ENCODE measurements at regions not wholly inside any gene's neighbourhood (a gene's known extent, or its start where the extent isn't known, plus 50 kb on each side); places are given as distances from the start of the nearest gene placed in this dataset.
"Not testable (repeated sequence)": the region's sequence is repeated elsewhere in the genome, so short reads cannot be mapped to it uniquely, and the experiment has no call there.

- no peak for TF ChIP-seq CTCF (IDR thresholded peaks at IDR 0.05)
- no peak for TF ChIP-seq ZFX (IDR thresholded peaks at IDR 0.05; ENCODE audit: borderline replicate concordance)
- no peak overlapping the region for H3K27ac ChIP-seq
Measured at GRCh38 chr14:83171761-83172160, 1638.1 kb upstream of the SEL1L start.

- H3K27ac ChIP-seq = no peak overlapping the region
- no peak for TF ChIP-seq CTCF (IDR thresholded peaks at IDR 0.05)
- TF ChIP-seq ZFX (IDR thresholded peaks at IDR 0.05; ENCODE audit: borderline replicate concordance) = no peak
Measured at GRCh38 chr14:83172363-83172762, 1638.7 kb upstream of the SEL1L start.

GRCh38 chr14:83173687-83174086 is 1640.0 kb upstream of the SEL1L start:
- TF ChIP-seq CTCF (IDR thresholded peaks at IDR 0.05) (no peak), ZFX (IDR thresholded peaks at IDR 0.05; ENCODE audit: borderline replicate concordance) (no peak)

GRCh38 chr14:83184531-83184930 is 1650.9 kb upstream of the SEL1L start:
- TF ChIP-seq CTCF (IDR thresholded peaks at IDR 0.05) (no peak), ZFX (IDR thresholded peaks at IDR 0.05; ENCODE audit: borderline replicate concordance) (no peak)
- no peak overlapping the region for H3K27ac ChIP-seq

More at GRCh38 chr14:83173687-83174086, 1640.0 kb upstream of the SEL1L start:
- no peak overlapping the region for H3K27ac ChIP-seq

GRCh38 chr14:83188311-83188710 is 1654.7 kb upstream of the SEL1L start:
- not testable (repeated sequence) for H3K27ac ChIP-seq

DNA sequence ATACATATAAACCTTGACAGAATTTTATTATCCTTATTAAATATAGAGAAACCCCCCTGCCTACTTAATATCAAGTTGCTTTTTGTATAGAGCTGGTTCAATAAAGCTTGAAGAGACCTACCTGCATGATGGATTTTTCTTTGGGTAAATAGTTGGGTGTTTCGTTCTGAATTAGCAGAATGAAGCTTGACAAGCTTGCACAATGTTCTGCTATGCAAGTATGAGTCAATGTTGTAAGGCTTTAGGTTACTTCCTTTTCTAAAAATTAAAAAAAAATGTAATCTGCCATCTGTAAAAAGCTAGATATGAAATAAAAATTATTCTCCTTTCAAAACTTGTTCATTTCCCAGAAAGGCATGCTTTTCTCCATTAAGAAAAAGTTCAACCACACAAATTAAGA is 1662.6 kb upstream of the SEL1L start:
- no peak for TF ChIP-seq ZFX (IDR thresholded peaks at IDR 0.05; ENCODE audit: borderline replicate concordance)
- no peak for TF ChIP-seq CTCF (IDR thresholded peaks at IDR 0.05)

DNA sequence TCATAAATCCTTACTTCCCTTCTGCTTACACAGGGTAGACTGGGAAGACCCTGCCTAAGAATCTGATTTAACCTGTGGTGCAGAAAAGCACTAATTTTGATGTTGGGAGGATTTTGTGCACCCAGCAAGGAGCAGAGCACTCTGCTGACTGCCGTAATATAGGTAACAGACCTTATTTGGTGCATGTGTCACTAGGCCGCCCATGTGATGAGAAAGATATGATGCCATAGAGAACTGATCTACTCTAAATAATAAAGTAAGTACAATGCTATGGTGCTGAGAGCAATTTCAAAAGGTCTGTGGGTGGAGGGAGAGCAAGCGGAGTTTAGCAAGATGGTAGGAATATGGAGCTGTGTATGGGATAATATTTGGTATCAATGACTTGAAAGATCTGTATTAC is 1663.6 kb upstream of the SEL1L start:
- H3K27ac ChIP-seq = no peak overlapping the region
- TF ChIP-seq CTCF (IDR thresholded peaks at IDR 0.05) = no peak

More for the DNA sequence above, 1662.6 kb upstream of the SEL1L start:
- no peak overlapping the region for H3K27ac ChIP-seq

GRCh38 chr14:83207550-83207949 is 1673.9 kb upstream of the SEL1L start:
- H3K27ac ChIP-seq = no peak overlapping the region
- TF ChIP-seq ZFX (IDR thresholded peaks at IDR 0.05; ENCODE audit: borderline replicate concordance) (no peak), CTCF (IDR thresholded peaks at IDR 0.05) (no peak)

Data from 22Rv1 (cell line).